Activated CD4-positive, alpha-beta memory T cell treated with anti-CD3 and anti-CD28 coated beads, Interleukin-2, amount 10 ng/mL, durations not matched to agents 7 days and 5 days (primary cell): ENCODE measurements at regions not wholly inside any gene's neighbourhood (a gene's known extent, or its start where the extent isn't known, plus 50 kb on each side); places are given as distances from the start of the nearest gene placed in this dataset.

Source experiments
- CTCF ChIA-PET: fragments of 350-600 bp; sonication (Branson Sonifier 250); formaldehyde crosslinking; loops from one replicate; lab custom pipeline; 2021; ENCODE audit warnings: antibody characterized with exemption, inconsistent platforms; lab: Charles Lee
- POLR2A ChIA-PET: fragments of 350-600 bp; sonication (Branson Sonifier 250); formaldehyde crosslinking; loops from one replicate; lab custom pipeline; 2021; ENCODE audit warnings: antibody characterized with exemption; lab: Charles Lee
- DNase-seq: peaks from one replicate; pipeline ENCODE4 v3.0.0-alpha.2; 2020
- H3K27ac Mint-ChIP-seq: one replicate; pipeline ENCODE4 v1.8.0; 2021; ENCODE audit warnings: mild to moderate bottlenecking, mixed read lengths
- H3K27me3 Mint-ChIP-seq: one replicate; pipeline ENCODE4 v1.8.0; 2021; ENCODE audit warnings: mixed read lengths
- H3K36me3 Mint-ChIP-seq: one replicate; pipeline ENCODE4 v1.8.0; 2021; ENCODE audit warnings: low read depth, mixed read lengths
- H3K4me1 Mint-ChIP-seq: one replicate; pipeline ENCODE4 v1.8.0; 2021; ENCODE audit warnings: mixed read lengths
- H3K4me3 Mint-ChIP-seq: one replicate; pipeline ENCODE4 v1.8.0; 2021; ENCODE audit warnings: mild to moderate bottlenecking, mixed read lengths
- H3K9me3 Mint-ChIP-seq: one replicate; pipeline ENCODE4 v1.8.0; 2021; ENCODE audit warnings: mixed read lengths

GRCh38 chr3:102747611-102748010, 312.8 kb downstream of the ZPLD1 start:
- ChIA-PET POLR2A (no interaction called here), CTCF (no interaction called here)
- Mint-ChIP-seq H3K27ac (no peak overlapping the region), H3K4me1 (no peaks in the 10 kb centered on the region), H3K27me3 (no peaks in the 10 kb centered on the region), H3K4me3 (no peak overlapping the region), H3K9me3 (no peaks in the 10 kb centered on the region), H3K36me3 (no peaks in the 10 kb centered on the region)
- no peak for DNase-seq

GRCh38 chr3:102748646-102749045, 313.8 kb downstream of the ZPLD1 start:
- Mint-ChIP-seq H3K4me3 (no peak overlapping the region), H3K27ac (no peak overlapping the region), H3K9me3 (no peaks in the 10 kb centered on the region), H3K27me3 (no peaks in the 10 kb centered on the region), H3K4me1 (no peaks in the 10 kb centered on the region), H3K36me3 (no peaks in the 10 kb centered on the region)
- ChIA-PET CTCF (no interaction called here), POLR2A (no interaction called here)
- no peak for DNase-seq

DNA sequence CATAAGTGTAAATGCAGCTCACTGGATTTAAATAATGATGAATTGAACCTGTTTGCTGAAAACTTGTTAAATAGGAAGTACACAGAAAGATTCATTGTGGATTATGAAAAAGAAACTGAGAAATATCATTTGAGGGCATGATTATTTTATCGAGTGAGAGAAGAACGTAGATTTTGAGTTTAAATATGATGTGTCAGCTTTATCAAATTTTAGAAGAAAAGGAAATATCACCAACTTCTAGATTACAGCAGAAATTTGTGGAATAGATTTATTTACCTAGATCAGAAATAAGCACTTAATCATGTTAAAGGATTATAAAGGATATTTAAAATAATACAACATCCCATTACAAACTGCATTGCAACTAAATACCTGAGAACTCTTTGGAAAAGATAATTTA, 315.5 kb downstream of the ZPLD1 start:
- H3K36me3 Mint-ChIP-seq, result no peaks in the 10 kb centered on the region
- CTCF ChIA-PET, result no interaction called here

DNA sequence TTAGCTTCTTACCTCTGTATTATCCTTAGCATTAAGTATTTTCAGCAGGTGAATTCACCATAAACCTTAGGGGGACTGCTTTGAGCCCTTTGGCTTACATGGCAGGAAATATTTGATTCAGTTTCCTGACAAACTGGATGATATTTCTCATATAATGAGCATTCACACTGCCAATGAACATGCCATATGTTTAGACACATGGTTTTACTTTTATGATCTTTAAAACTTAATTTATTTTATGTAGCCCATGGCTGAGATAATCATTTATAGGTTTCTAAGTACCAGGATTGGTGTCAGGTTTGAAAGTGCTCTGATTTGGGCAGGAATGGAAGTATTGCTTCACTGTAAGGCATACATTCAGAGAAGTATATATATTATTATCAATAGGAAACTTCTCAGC, 319.1 kb downstream of the ZPLD1 start:
- CTCF ChIA-PET, result no interaction called here
- DNase-seq, result no peak
- no peak overlapping the region for H3K4me3 Mint-ChIP-seq

More for the DNA sequence above, 315.5 kb downstream of the ZPLD1 start:
- Mint-ChIP-seq H3K27me3 (no peaks in the 10 kb centered on the region), H3K27ac (no peak overlapping the region), H3K4me1 (no peaks in the 10 kb centered on the region), H3K9me3 (no peaks in the 10 kb centered on the region), H3K4me3 (no peak overlapping the region)
- DNase-seq, result no peak
- POLR2A ChIA-PET, result no interaction called here

DNA sequence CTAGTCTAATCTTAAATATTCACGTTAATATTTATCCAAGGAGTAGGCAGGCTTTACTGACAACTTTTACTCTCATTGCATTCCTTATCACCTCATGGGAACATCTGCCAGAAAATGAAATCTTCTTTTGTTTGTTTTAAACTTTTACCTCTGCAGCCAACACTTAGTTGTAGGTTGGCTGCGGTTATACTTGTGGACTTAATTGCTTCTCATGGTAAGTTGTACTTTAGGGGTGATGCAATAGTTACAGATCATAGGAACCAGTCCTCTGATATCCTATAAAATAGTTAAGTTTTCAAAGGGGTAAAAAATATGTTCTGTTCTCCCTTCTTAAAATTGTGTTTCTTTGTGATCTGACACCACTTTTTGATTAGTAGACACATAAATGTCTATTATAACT, 321.9 kb downstream of the ZPLD1 start:
- H3K4me1 Mint-ChIP-seq, result no peaks in the 10 kb centered on the region
- CTCF ChIA-PET, result no interaction called here
- H3K4me3 Mint-ChIP-seq, result no peak overlapping the region
- DNase-seq, result no peak
- H3K27ac Mint-ChIP-seq, result no peak overlapping the region
- H3K9me3 Mint-ChIP-seq, result no peaks in the 10 kb centered on the region
- H3K27me3 Mint-ChIP-seq, result no peaks in the 10 kb centered on the region
- POLR2A ChIA-PET, result no interaction called here
- H3K36me3 Mint-ChIP-seq, result no peaks in the 10 kb centered on the region

More for the DNA sequence above, 319.1 kb downstream of the ZPLD1 start:
- H3K9me3 Mint-ChIP-seq, result no peaks in the 10 kb centered on the region
- H3K27me3 Mint-ChIP-seq, result no peaks in the 10 kb centered on the region
- no peaks in the 10 kb centered on the region for H3K4me1 Mint-ChIP-seq
- POLR2A ChIA-PET, result interaction anchor here (0.9 kb wide), 1 partner anchor 26 kb away, joined by 3 read pairs; no protein-coding TSS in a partner anchor
- no peaks in the 10 kb centered on the region for H3K36me3 Mint-ChIP-seq
- H3K27ac Mint-ChIP-seq, result no peak overlapping the region

DNA sequence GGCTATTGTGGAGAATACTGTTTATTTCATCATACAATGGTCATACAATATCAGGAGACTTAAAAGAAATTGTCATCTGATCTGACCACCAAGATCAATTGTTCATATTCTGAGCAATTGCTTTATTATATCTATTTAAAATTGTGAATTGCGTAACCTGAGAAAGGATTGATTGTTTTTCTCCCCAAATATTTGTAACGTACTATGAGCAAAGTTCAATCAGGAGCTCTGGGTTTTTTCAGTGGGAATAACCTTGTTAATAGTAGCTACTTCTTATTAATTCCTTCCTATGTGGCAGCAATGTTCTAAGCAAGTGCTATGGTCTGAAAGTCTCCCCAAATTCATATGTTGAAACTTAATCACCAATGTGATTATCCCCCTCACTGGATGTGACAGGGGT, 323.1 kb downstream of the ZPLD1 start:
- H3K4me1 Mint-ChIP-seq, result no peaks in the 10 kb centered on the region
- no peaks in the 10 kb centered on the region for H3K27me3 Mint-ChIP-seq
- no peak for DNase-seq
- no peak overlapping the region for H3K4me3 Mint-ChIP-seq
- no peaks in the 10 kb centered on the region for H3K9me3 Mint-ChIP-seq
- no peak overlapping the region for H3K27ac Mint-ChIP-seq
- no peaks in the 10 kb centered on the region for H3K36me3 Mint-ChIP-seq
- POLR2A ChIA-PET, result no interaction called here
- CTCF ChIA-PET, result no interaction called here

DNA sequence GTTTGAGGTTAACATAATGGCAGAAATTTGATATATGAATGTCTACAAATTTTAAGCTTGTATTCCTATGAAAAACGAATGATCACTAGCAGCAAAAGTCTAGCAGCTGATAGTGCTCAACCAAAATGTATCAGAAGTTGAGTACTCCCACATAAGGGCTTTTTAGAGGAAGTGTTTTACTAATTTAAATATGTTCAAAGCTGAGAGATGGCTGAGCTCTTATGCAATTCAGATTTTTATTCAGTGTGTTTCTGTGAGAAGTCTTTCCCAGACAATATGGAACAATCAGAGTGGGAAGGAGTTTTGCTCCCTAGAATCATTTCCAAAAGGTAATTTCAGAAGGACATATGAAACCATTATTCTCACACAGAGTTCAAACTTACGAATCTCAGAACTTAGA, 327.0 kb downstream of the ZPLD1 start:
- H3K27ac Mint-ChIP-seq, result no peak overlapping the region
- CTCF ChIA-PET, result interaction anchor here (1.1 kb wide), 1 partner anchor 88 kb away, joined by 4 read pairs; no protein-coding TSS in a partner anchor
- no peaks in the 10 kb centered on the region for H3K9me3 Mint-ChIP-seq
- no peak for DNase-seq
- H3K36me3 Mint-ChIP-seq, result no peaks in the 10 kb centered on the region
- H3K27me3 Mint-ChIP-seq, result no peaks in the 10 kb centered on the region
- POLR2A ChIA-PET, result no interaction called here
- H3K4me3 Mint-ChIP-seq, result no peak overlapping the region
- H3K4me1 Mint-ChIP-seq, result no peaks in the 10 kb centered on the region

- Mint-ChIP-seq H3K27ac (no peak overlapping the region), H3K27me3 (no peaks in the 10 kb centered on the region), H3K4me1 (no peaks in the 10 kb centered on the region), H3K4me3 (no peak overlapping the region), H3K36me3 (no peaks in the 10 kb centered on the region), H3K9me3 (no peaks in the 10 kb centered on the region)
- ChIA-PET POLR2A (no interaction called here), CTCF (no interaction called here)
- no peak for DNase-seq
Observed at GRCh38 chr3:102790747-102791325, 356.0 kb downstream of the ZPLD1 start.

DNA sequence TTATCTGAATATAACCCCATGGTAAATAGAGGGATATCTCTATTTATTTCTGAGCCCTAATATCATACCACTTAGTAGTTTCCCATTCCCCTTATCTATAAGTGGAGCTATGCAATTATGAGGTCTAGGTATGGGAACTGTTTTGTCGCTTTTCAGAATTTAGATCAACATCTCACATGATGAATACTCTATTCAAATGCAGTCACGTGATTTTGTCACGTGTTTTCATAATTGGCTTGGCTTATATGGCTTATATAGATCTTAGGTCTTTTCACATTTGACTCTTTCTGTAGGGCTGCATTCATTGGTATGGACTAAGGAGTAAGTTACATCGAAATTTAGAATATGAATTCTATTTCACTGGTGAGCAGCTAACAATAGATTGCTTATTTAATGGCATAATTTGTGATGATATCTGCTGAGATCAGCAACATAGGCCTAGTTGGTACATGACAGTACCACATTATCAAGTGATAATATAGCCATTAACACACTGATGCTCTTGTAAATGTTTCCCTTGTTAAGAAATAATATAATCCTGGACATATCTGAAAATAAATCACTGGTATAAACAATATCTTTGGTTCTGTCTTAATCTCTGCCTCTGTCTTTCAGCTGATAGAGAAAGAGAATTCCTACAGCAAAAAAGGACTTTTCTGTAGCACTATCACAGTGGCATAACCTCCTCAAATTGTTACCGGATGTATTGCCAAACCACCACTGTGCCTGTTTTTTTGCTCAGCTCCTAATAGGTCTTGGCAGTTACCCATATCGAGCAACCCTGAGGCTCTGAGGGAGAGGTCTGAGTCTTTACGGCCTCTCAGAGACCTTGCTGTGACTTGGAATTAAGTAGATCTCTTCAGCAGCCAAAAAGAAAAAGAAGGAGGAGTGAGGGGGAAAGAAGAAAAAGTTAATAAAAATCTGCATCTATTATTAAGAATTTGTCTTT, 357.1 kb downstream of the ZPLD1 start:
- ChIA-PET CTCF (no interaction called here), POLR2A (no interaction called here)
- Mint-ChIP-seq H3K4me1 (no peaks in the 10 kb centered on the region), H3K4me3 (no peak overlapping the region), H3K36me3 (no peaks in the 10 kb centered on the region), H3K9me3 (no peaks in the 10 kb centered on the region), H3K27ac (no peak overlapping the region), H3K27me3 (no peaks in the 10 kb centered on the region)
- DNase-seq, result no peak

DNA sequence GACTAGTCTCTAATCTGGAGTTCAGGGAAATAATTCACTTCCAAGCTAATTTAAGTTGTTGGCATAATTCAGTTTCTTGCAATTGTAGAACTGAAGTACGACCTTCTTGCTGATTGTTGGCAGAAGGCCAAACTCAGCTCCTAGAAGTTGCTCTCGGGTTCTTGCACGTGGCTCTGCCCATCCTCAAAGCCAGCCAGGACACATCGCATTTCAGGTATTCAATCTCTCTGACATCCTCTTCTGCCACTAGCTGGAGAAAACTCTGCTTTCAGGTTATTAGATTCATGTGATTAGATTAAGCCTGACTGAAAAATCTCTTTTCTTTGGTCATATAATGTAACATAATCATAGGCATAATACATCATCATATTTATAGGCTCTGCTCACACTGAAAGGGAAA, 362.0 kb downstream of the ZPLD1 start:
- DNase-seq, result no peak

GRCh38 chr3:102802819-102803420, 368.1 kb downstream of the ZPLD1 start:
- H3K9me3 Mint-ChIP-seq, result no peaks in the 10 kb centered on the region
- CTCF ChIA-PET, result no interaction called here

More for the DNA sequence above, 362.0 kb downstream of the ZPLD1 start:
- H3K36me3 Mint-ChIP-seq, result no peaks in the 10 kb centered on the region
- H3K27ac Mint-ChIP-seq, result no peak overlapping the region
- H3K27me3 Mint-ChIP-seq, result no peaks in the 10 kb centered on the region
- H3K4me1 Mint-ChIP-seq, result no peaks in the 10 kb centered on the region
- CTCF ChIA-PET, result no interaction called here
- H3K9me3 Mint-ChIP-seq, result no peaks in the 10 kb centered on the region
- POLR2A ChIA-PET, result no interaction called here
- no peak overlapping the region for H3K4me3 Mint-ChIP-seq

GRCh38 chr3:102810937-102811336, 376.1 kb downstream of the ZPLD1 start:
- Mint-ChIP-seq H3K9me3 (no peaks in the 10 kb centered on the region), H3K36me3 (no peaks in the 10 kb centered on the region), H3K4me1 (no peaks in the 10 kb centered on the region), H3K27ac (no peak overlapping the region), H3K4me3 (no peak overlapping the region), H3K27me3 (no peaks in the 10 kb centered on the region)
- ChIA-PET POLR2A (no interaction called here), CTCF (no interaction called here)
- no peak for DNase-seq

More at GRCh38 chr3:102802819-102803420, 368.1 kb downstream of the ZPLD1 start:
- DNase-seq, result no peak
- Mint-ChIP-seq H3K27ac (no peak overlapping the region), H3K4me3 (no peak overlapping the region), H3K4me1 (no peaks in the 10 kb centered on the region), H3K27me3 (no peaks in the 10 kb centered on the region), H3K36me3 (no peaks in the 10 kb centered on the region)
- POLR2A ChIA-PET, result no interaction called here

- ChIA-PET CTCF (no interaction called here), POLR2A (no interaction called here)
- no peak for DNase-seq
- H3K27ac Mint-ChIP-seq, result no peak overlapping the region
- H3K4me3 Mint-ChIP-seq, result no peak overlapping the region
- no peaks in the 10 kb centered on the region for H3K36me3 Mint-ChIP-seq
- H3K4me1 Mint-ChIP-seq, result no peaks in the 10 kb centered on the region
- peaks cover 2% of the 10 kb centered on the region for H3K9me3 Mint-ChIP-seq
- H3K27me3 Mint-ChIP-seq, result no peaks in the 10 kb centered on the region
Observed at GRCh38 chr3:102826636-102827035, 391.8 kb downstream of the ZPLD1 start.
